Progenitor cell of endocrine pancreas (in vitro differentiated cells): ENCODE measurements at regions not wholly inside any gene's neighbourhood (a gene's known extent, or its start where the extent isn't known, plus 50 kb on each side); places are given as distances from the start of the nearest gene placed in this dataset.

ENCODE experiments used
- DNase-seq: peaks from one replicate; pipeline ENCODE4 v3.0.0; 2021; ENCODE audit warnings: low spot score; ENCODE audit not compliant: unreplicated experiment
- H3K27ac Mint-ChIP-seq: 2 replicates; pipeline ENCODE4 v1.8.0; 2021; ENCODE audit warnings: mild to moderate bottlenecking, moderate library complexity, mixed read lengths
- H3K27me3 Mint-ChIP-seq: 2 replicates; pipeline ENCODE4 v1.8.0; 2021; ENCODE audit warnings: mixed read lengths
- H3K36me3 Mint-ChIP-seq: 2 replicates; pipeline ENCODE4 v1.8.0; 2022; ENCODE audit warnings: mixed read lengths; ENCODE audit not compliant: insufficient read depth
- H3K4me1 Mint-ChIP-seq: 2 replicates; pipeline ENCODE4 v1.8.0; 2021; ENCODE audit warnings: low read depth, mixed read lengths
- H3K4me3 Mint-ChIP-seq: 2 replicates; pipeline ENCODE4 v1.8.0; 2021; ENCODE audit warnings: low read depth, mild to moderate bottlenecking, moderate library complexity, mixed read lengths
- H3K9me3 Mint-ChIP-seq: 2 replicates; pipeline ENCODE4 v1.8.0; 2021; ENCODE audit warnings: low read depth, mixed read lengths
- TF ChIP-seq, protein P1 (sequence below): fragments of 200-600 bp; sonication (generic); IDR thresholded peaks from one replicate; pipeline ENCODE4 v1.5.0; 2021; ENCODE audit warnings: antibody characterized with exemption, mild to moderate bottlenecking; ENCODE audit not compliant: unreplicated experiment

DNA sequence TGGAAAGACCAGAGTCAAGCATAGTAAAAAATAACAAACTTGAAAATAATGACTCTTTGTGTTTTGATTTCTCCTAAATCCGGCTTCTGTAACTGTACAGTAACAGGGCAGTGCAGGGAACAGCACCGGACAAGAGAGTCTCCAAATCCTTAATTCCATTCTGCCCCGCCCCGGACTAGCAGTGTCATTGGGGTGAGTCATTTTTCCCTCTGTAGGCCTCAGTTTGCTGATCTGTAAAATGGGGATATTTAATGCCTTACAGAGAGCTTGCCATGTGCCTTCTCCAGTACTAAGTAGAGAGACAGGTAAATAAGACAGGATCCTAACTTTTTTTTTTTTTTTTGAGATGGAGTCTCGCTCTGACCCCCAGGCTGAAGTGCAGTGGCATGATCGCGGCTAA, 83.6 kb upstream of the TBC1D3K start:
- H3K36me3 Mint-ChIP-seq: no peaks in the 10 kb centered on the region
- H3K27me3 Mint-ChIP-seq: peaks cover 31% of the 10 kb centered on the region
- no peaks in the 10 kb centered on the region for H3K9me3 Mint-ChIP-seq
- H3K4me1 Mint-ChIP-seq: peaks cover 7% of the 10 kb centered on the region
- no peak overlapping the region for H3K27ac Mint-ChIP-seq
- TF ChIP-seq, protein P1, sequence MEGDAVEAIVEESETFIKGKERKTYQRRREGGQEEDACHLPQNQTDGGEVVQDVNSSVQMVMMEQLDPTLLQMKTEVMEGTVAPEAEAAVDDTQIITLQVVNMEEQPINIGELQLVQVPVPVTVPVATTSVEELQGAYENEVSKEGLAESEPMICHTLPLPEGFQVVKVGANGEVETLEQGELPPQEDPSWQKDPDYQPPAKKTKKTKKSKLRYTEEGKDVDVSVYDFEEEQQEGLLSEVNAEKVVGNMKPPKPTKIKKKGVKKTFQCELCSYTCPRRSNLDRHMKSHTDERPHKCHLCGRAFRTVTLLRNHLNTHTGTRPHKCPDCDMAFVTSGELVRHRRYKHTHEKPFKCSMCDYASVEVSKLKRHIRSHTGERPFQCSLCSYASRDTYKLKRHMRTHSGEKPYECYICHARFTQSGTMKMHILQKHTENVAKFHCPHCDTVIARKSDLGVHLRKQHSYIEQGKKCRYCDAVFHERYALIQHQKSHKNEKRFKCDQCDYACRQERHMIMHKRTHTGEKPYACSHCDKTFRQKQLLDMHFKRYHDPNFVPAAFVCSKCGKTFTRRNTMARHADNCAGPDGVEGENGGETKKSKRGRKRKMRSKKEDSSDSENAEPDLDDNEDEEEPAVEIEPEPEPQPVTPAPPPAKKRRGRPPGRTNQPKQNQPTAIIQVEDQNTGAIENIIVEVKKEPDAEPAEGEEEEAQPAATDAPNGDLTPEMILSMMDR: no peak
- H3K4me3 Mint-ChIP-seq: no peak overlapping the region
- no peak for DNase-seq

DNA sequence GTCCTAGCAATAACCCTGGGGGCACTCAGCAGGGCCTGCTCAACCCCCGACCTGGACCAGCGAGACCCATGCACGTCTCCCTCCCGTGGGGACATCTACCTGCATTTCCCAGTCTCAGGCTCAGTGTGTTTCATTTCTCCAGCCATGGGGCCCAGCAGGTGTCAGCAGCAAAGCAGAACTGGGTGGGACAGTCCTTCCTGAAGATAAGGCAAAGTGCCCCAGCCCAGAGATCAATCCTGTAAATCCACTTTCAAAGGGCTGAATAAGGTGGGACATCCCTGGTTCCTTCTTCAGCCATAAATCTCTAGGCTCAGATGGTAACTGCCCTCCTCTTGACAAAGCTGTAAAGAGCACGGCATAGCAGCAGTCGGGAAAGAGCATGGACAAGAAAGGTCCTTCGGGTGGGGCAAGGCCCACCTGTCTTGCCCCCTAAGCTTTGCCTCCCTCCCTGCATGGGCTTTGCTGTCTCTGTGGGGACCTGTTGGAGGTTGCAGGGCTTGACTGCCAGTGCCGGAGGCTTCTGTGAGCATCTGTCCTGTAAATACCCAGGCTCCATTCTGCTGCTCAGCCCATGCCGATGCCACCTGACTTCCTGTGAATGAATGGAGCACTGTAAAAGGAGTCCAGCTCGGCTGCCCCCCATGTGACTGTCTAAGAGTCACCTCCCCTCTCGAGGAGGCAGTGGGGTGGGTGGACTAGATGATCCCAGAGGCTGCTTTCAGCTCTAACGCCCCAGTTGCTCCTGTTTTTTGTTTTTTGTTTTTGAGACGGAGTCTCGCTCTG, 84.8 kb upstream of the TBC1D3K start:
- Mint-ChIP-seq H3K4me3 (no peak overlapping the region), H3K27ac (no peak overlapping the region), H3K27me3 (peaks cover 31% of the 10 kb centered on the region), H3K9me3 (no peaks in the 10 kb centered on the region), H3K4me1 (peaks cover 10% of the 10 kb centered on the region), H3K36me3 (no peaks in the 10 kb centered on the region)
- DNase-seq: no peak
- TF ChIP-seq, protein P1: no peak

DNA sequence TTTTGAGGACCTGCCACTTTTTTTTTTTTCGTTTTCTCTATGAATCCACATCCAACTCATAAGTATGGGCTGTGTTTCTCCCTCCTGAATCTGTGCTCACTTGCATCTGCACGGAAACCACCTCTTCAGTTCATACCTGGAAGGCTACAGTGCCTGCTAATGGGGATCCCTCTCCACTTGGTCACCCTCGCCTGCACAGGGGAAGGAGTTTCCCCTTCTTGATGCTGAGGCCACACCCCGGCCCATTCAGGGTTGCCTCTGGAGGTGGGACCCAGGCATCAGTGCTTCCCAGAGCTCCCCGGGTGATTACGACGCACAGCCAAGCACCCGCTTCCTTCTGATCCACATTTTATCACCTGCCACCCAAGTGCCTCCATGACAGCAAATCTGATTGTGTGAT, 85.9 kb upstream of the TBC1D3K start:
- no peak overlapping the region for H3K4me3 Mint-ChIP-seq
- TF ChIP-seq, protein P1: no peak
- H3K27ac Mint-ChIP-seq: no peak overlapping the region
- DNase-seq: no peak
- H3K36me3 Mint-ChIP-seq: no peaks in the 10 kb centered on the region
- H3K27me3 Mint-ChIP-seq: peaks cover 22% of the 10 kb centered on the region
- no peaks in the 10 kb centered on the region for H3K9me3 Mint-ChIP-seq
- H3K4me1 Mint-ChIP-seq: peaks cover 10% of the 10 kb centered on the region

DNA sequence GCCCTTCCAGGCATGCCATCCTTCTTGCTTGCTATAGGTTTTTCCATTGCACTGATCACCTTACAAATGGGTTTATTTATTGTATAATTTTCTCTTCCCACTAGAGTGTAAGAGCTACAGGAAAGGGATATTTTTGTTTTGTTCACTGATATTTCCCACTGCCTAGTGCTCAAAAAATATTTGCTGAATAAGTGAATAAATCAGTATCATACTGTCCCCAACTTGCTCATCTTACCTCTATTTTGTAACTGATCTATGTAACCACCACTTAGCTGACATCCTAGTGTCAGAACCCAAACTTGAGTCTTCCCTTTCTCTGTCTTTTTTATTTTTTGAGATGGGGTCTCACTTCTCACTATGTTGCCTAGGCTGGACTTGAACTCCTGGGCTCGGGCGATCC, 87.6 kb upstream of the TBC1D3K start:
- Mint-ChIP-seq H3K27me3 (peaks cover 12% of the 10 kb centered on the region), H3K9me3 (no peaks in the 10 kb centered on the region), H3K4me3 (no peak overlapping the region), H3K27ac (no peak overlapping the region), H3K36me3 (no peaks in the 10 kb centered on the region), H3K4me1 (peaks cover 10% of the 10 kb centered on the region)
- DNase-seq: no peak
- TF ChIP-seq, protein P1: no peak

DNA sequence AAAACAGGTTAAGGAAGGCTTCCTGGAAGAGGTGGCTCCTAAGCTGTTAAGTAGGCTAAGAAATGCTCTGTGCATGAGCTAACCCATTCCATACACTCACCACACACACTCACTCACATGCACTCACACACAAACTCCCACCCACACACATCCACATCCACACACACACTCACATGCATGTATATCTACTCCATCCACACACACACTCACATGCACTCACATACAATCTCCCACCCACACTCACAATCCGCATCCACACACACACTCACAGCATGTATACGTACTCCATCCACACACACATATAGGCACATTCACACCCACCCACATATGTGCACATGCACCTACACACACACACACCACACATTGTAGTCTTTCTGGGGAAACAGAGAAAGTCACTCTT, 89.3 kb upstream of the HNF1B start:
- no peak for DNase-seq
- H3K4me1 Mint-ChIP-seq: peaks cover 24% of the 10 kb centered on the region
- H3K4me3 Mint-ChIP-seq: no peak overlapping the region
- no peaks in the 10 kb centered on the region for H3K36me3 Mint-ChIP-seq
- H3K27ac Mint-ChIP-seq: no peak overlapping the region
- H3K27me3 Mint-ChIP-seq: peaks cover 10% of the 10 kb centered on the region
- no peaks in the 10 kb centered on the region for H3K9me3 Mint-ChIP-seq
- TF ChIP-seq, protein P1: no peak
